HG03460 (cell line): ENCODE measurements at regions not wholly inside any gene's neighbourhood (a gene's known extent, or its start where the extent isn't known, plus 50 kb on each side); places are given as distances from the start of the nearest gene placed in this dataset.

Experiments used
- ATAC-seq: cut with Tn5 transposase; IDR thresholded peaks from one replicate; pipeline ENCODE4 v1.9.1; 2021; ENCODE audit not compliant: unreplicated experiment

- ATAC-seq = no peak
These were observed 228.8 kb downstream of the TGFB2 start for GRCh38 chr1:218573925-218574324.

GRCh38 chr1:218575079-218575478 lies 229.9 kb downstream of the TGFB2 start:
- no peak for ATAC-seq

- no peak for ATAC-seq
These were observed 230.7 kb downstream of the TGFB2 start for GRCh38 chr1:218575856-218576255.

- no peak for ATAC-seq
These were observed 237.5 kb downstream of the TGFB2 start for GRCh38 chr1:218582646-218583045.

- ATAC-seq = no peak
These were observed 239.5 kb downstream of the TGFB2 start for GRCh38 chr1:218584418-218585155.

- no peak for ATAC-seq
These were observed 240.5 kb downstream of the TGFB2 start for GRCh38 chr1:218585511-218586184.

- ATAC-seq = no peak
These were observed 242.8 kb downstream of the TGFB2 start for GRCh38 chr1:218587900-218588299.

GRCh38 chr1:218588540-218589172 lies 243.5 kb downstream of the TGFB2 start:
- no peak for ATAC-seq

- no peak for ATAC-seq
These were observed 244.4 kb downstream of the TGFB2 start for GRCh38 chr1:218589487-218589886.

- no peak for ATAC-seq
These were observed 246.8 kb downstream of the TGFB2 start for GRCh38 chr1:218591966-218592365.

- no peak for ATAC-seq
These were observed 247.6 kb downstream of the TGFB2 start for GRCh38 chr1:218592688-218593087.

- no peak for ATAC-seq
These were observed 255.8 kb downstream of the TGFB2 start for GRCh38 chr1:218600968-218601367.

- ATAC-seq = no peak
These were observed 259.1 kb downstream of the TGFB2 start for GRCh38 chr1:218604217-218604616.

- ATAC-seq = no peak
These were observed 266.9 kb downstream of the TGFB2 start for GRCh38 chr1:218611916-218612585.

GRCh38 chr1:218613105-218613504 lies 268.0 kb downstream of the TGFB2 start:
- ATAC-seq = no peak

- no peak for ATAC-seq
These were observed 268.9 kb downstream of the TGFB2 start for GRCh38 chr1:218614031-218614430.

GRCh38 chr1:218616681-218617080 lies 271.5 kb downstream of the TGFB2 start:
- ATAC-seq = no peak

- ATAC-seq = no peak
These were observed 272.9 kb downstream of the TGFB2 start for GRCh38 chr1:218617986-218618385.

GRCh38 chr1:218620956-218621355 lies 275.8 kb downstream of the TGFB2 start:
- no peak for ATAC-seq

GRCh38 chr1:218624052-218624451 lies 278.9 kb downstream of the TGFB2 start:
- no peak for ATAC-seq

- no peak for ATAC-seq
These were observed 280.3 kb downstream of the TGFB2 start for GRCh38 chr1:218625393-218625792.
